GM23248 (cell line): ENCODE measurements at regions not wholly inside any gene's neighbourhood (a gene's known extent, or its start where the extent isn't known, plus 50 kb on each side); places are given as distances from the start of the nearest gene placed in this dataset.
A peak's percentile ranks its signal among the peaks of the same experiment; 100 is the strongest.

ENCODE experiments used
- DNase-seq: peaks from one replicate; pipeline ENCODE4 v3.0.0-alpha.2; 2015
- H2AFZ ChIP-seq: fragments of 200-600 bp; sonication (generic); 2 replicates; pipeline ENCODE4 v1.6.1; 2016; ENCODE audit warnings: antibody characterized with exemption
- H3F3A ChIP-seq: fragments of 200-600 bp; sonication (generic); 2 replicates; pipeline ENCODE4 v1.6.1; 2016; ENCODE audit warnings: mild to moderate bottlenecking, antibody characterized with exemption, mixed run types; ENCODE audit not compliant: insufficient read depth
- H3K27ac ChIP-seq: fragments of 200-600 bp; sonication (generic); 2 replicates; pipeline ENCODE4 v1.5.1; 2016; ENCODE audit warnings: mild to moderate bottlenecking
- H3K27me3 ChIP-seq: fragments of 200-600 bp; sonication (generic); replicated peaks from 2 replicates; pipeline ENCODE4 v1.6.1; 2016; ENCODE audit warnings: mild to moderate bottlenecking; ENCODE audit not compliant: insufficient read depth
- H3K36me3 ChIP-seq: fragments of 200-600 bp; sonication (generic); 2 replicates; pipeline ENCODE4 v1.6.1; 2016; ENCODE audit warnings: low read depth, mild to moderate bottlenecking
- H3K4me1 ChIP-seq: fragments of 200-600 bp; sonication (generic); 2 replicates; pipeline ENCODE4 v1.6.1; 2016; ENCODE audit warnings: mild to moderate bottlenecking; ENCODE audit not compliant: insufficient read depth
- H3K4me2 ChIP-seq: fragments of 200-600 bp; sonication (generic); one replicate; pipeline ENCODE4 v1.6.1; 2016; ENCODE audit warnings: mild to moderate bottlenecking; ENCODE audit not compliant: unreplicated experiment
- H3K4me3 ChIP-seq: fragments of 200-600 bp; sonication (generic); 2 replicates; pipeline ENCODE4 v1.5.1; 2016; ENCODE audit warnings: mild to moderate bottlenecking
- H3K79me2 ChIP-seq: fragments of 200-600 bp; sonication (generic); 2 replicates; pipeline ENCODE4 v1.6.1; 2016; ENCODE audit warnings: mild to moderate bottlenecking; ENCODE audit not compliant: insufficient read depth
- H3K9ac ChIP-seq: fragments of 200-600 bp; sonication (generic); 2 replicates; pipeline ENCODE4 v1.6.1; 2016; ENCODE audit warnings: mild to moderate bottlenecking
- H3K9me2 ChIP-seq: fragments of 200-600 bp; sonication (generic); 2 replicates; pipeline ENCODE4 v1.6.1; 2016; ENCODE audit warnings: mixed run types, mild to moderate bottlenecking, moderate library complexity; ENCODE audit not compliant: insufficient read depth
- H3K9me3 ChIP-seq: fragments of 200-600 bp; sonication (generic); one replicate; pipeline ENCODE4 v1.6.1; 2017; ENCODE audit warnings: low read depth
- H4K20me1 ChIP-seq: fragments of 200-600 bp; sonication (generic); 2 replicates; pipeline ENCODE4 v1.6.0; 2016; ENCODE audit not compliant: insufficient read depth
- EZH2 ChIP-seq: fragments of 200-600 bp; sonication (generic); IDR thresholded peaks from 2 replicates; pipeline ENCODE4 v1.6.1; 2018; ENCODE audit warnings: antibody characterized with exemption, mild to moderate bottlenecking; ENCODE audit not compliant: insufficient read depth, poor library complexity, severe bottlenecking
- EZH2phosphoT487 ChIP-seq: fragments of 200-600 bp; sonication (generic); IDR thresholded peaks from 2 replicates; pipeline ENCODE4 v1.6.1; 2018; ENCODE audit warnings: antibody characterized with exemption, moderate library complexity, mild to moderate bottlenecking, low read depth; ENCODE audit not compliant: insufficient read depth
- WGBS, 2 experiments: methylation state at CpG; one replicate each; pipeline ENCODE4 v1.1.6; 2015 to 2017; ENCODE audit warnings: low lambda C conversion rate in 2 of 2, low coverage in 1 of 2; ENCODE audit errors: missing lambda C conversion rate in 2 of 2; 5-methylcytosine and 5-hydroxymethylcytosine counted together
- in situ Hi-C: fragments of 300-500 bp; cut with MboI; formaldehyde crosslinking; loops from 2 replicates; pipeline ENCODE4 v1.15.0; 2020

GRCh38 chr9:90140131-90140818, 502.3 kb downstream of the DIRAS2 start:
- WGBS, 2 experiments: 59 to 60% methylated on average over 7 of the region's 7 CpGs
- in situ Hi-C loops: loop anchor here (10.0 kb wide), 1 partner anchor 725 kb away; no protein-coding TSS in a partner anchor
- Histone ChIP-seq H3K4me2 (no peak overlapping the region), H3K9me3 (no peaks in the 10 kb centered on the region), H3F3A (no peaks in the 10 kb centered on the region), H4K20me1 (no peaks in the 10 kb centered on the region), H3K4me3 (no peak overlapping the region), H2AFZ (no peak overlapping the region), H3K9ac (no peak overlapping the region), H3K27me3 (no peaks in the 10 kb centered on the region; the same call in 1 of the 2 replicates), H3K79me2 (no peaks in the 10 kb centered on the region), H3K27ac (no peak overlapping the region), H3K36me3 (no peaks in the 10 kb centered on the region), H3K4me1 (no peaks in the 10 kb centered on the region), H3K9me2 (no peaks in the 10 kb centered on the region)
- no peak for DNase-seq
- no peak for TF ChIP-seq EZH2
- no peak for TF ChIP-seq EZH2phosphoT487

- Histone ChIP-seq H3K9ac (no peak overlapping the region), H3K9me2 (no peaks in the 10 kb centered on the region), H3K4me2 (no peak overlapping the region), H3K9me3 (no peaks in the 10 kb centered on the region), H3K27ac (no peak overlapping the region), H3K4me1 (no peaks in the 10 kb centered on the region), H3K79me2 (no peaks in the 10 kb centered on the region), H3K27me3 (no peaks in the 10 kb centered on the region; the same call in 1 of the 2 replicates), H2AFZ (no peak overlapping the region), H3F3A (no peaks in the 10 kb centered on the region), H3K36me3 (no peaks in the 10 kb centered on the region), H4K20me1 (no peaks in the 10 kb centered on the region), H3K4me3 (no peak overlapping the region)
- TF ChIP-seq EZH2phosphoT487 (no peak), EZH2 (no peak)
- DNase-seq: peak; percentile 50
- in situ Hi-C loops: loop anchor here (10.0 kb wide), 1 partner anchor 723 kb away; no protein-coding TSS in a partner anchor
- WGBS, 2 experiments: 50 to 51% methylated on average over 5 of the region's 5 CpGs
Observed at GRCh38 chr9:90141723-90142122, 500.9 kb downstream of the DIRAS2 start.

GRCh38 chr9:90142580-90142979, 500.0 kb downstream of the DIRAS2 start:
- DNase-seq: peak; percentile 59
- H3K27ac ChIP-seq: no peak overlapping the region
- WGBS, 2 experiments: 2 to 4% methylated on average over 5 of the region's 5 CpGs
- H3F3A ChIP-seq: no peaks in the 10 kb centered on the region
- in situ Hi-C loops: loop anchor here (10.0 kb wide), 1 partner anchor 722 kb away; no protein-coding TSS in a partner anchor
- H3K9me2 ChIP-seq: no peaks in the 10 kb centered on the region
- H3K4me2 ChIP-seq: no peak overlapping the region
- H3K4me3 ChIP-seq: no peak overlapping the region
- TF ChIP-seq EZH2phosphoT487: no peak
- no peak for TF ChIP-seq EZH2
- H3K9ac ChIP-seq: no peak overlapping the region
- H4K20me1 ChIP-seq: no peaks in the 10 kb centered on the region
- H2AFZ ChIP-seq: no peak overlapping the region
- no peaks in the 10 kb centered on the region; the same call in 1 of the 2 replicates for H3K27me3 ChIP-seq
- no peaks in the 10 kb centered on the region for H3K79me2 ChIP-seq
- no peaks in the 10 kb centered on the region for H3K4me1 ChIP-seq
- no peaks in the 10 kb centered on the region for H3K9me3 ChIP-seq
- H3K36me3 ChIP-seq: no peaks in the 10 kb centered on the region

- H2AFZ ChIP-seq: no peak overlapping the region
- no peaks in the 10 kb centered on the region for H3K9me3 ChIP-seq
- 49 to 62% methylated on average over 3 of the region's 3 CpGs for WGBS, 2 experiments
- H3K9me2 ChIP-seq: no peaks in the 10 kb centered on the region
- H3K36me3 ChIP-seq: no peaks in the 10 kb centered on the region
- no peak overlapping the region for H3K27ac ChIP-seq
- no peak overlapping the region for H3K4me3 ChIP-seq
- in situ Hi-C loops: loop anchor here (10.0 kb wide), 1 partner anchor 717 kb away; no protein-coding TSS in a partner anchor
- H3K4me2 ChIP-seq: no peak overlapping the region
- no peaks in the 10 kb centered on the region for H3K79me2 ChIP-seq
- H3K4me1 ChIP-seq: no peaks in the 10 kb centered on the region
- TF ChIP-seq EZH2phosphoT487 (no peak), EZH2 (no peak)
- H4K20me1 ChIP-seq: no peaks in the 10 kb centered on the region
- H3F3A ChIP-seq: no peaks in the 10 kb centered on the region
- no peak for DNase-seq
- H3K27me3 ChIP-seq: no peaks in the 10 kb centered on the region
- no peak overlapping the region for H3K9ac ChIP-seq
Observed at GRCh38 chr9:90147426-90147825, 495.2 kb downstream of the DIRAS2 start.
